GM12878 (cell line): ENCODE measurements at regions not wholly inside any gene's neighbourhood (a gene's known extent, or its start where the extent isn't known, plus 50 kb on each side); places are given as distances from the start of the nearest gene placed in this dataset.

Source experiments
- BACH1 ChIP-seq: fragments of 450-650 bp; IDR thresholded peaks from 2 replicates; pipeline ENCODE4 v1.6.1; 2017; ENCODE audit warnings: mild to moderate bottlenecking, borderline replicate concordance
- CHD4 ChIP-seq: fragments of 200-600 bp; sonication (generic); IDR thresholded peaks from 2 replicates; pipeline ENCODE4 v1.6.1; 2016; ENCODE audit warnings: mild to moderate bottlenecking
- CTCF ChIP-seq, 3 experiments: IDR thresholded peaks in 2 of 3; conservative IDR thresholded peaks in 1 of 3; 2 replicates each; pipeline ENCODE4 v1.5.1; 2011; ENCODE audit warnings: low read depth in 3 of 3, low read length in 3 of 3, mild to moderate bottlenecking in 3 of 3, control low read depth in 2 of 3, moderate library complexity in 2 of 3, inconsistent platforms in 1 of 3, mixed read lengths in 1 of 3; ENCODE audit not compliant: control insufficient read depth in 2 of 3, insufficient read depth in 1 of 3; ENCODE audit errors: extremely low read depth in 1 of 3
- ELK1 ChIP-seq: IDR thresholded peaks from 2 replicates; pipeline ENCODE4 v1.6.1; 2012; ENCODE audit warnings: low read depth, low read length, improper control_type of control experiment
- ETV6 ChIP-seq, 2 experiments: fragments of 450-650 bp in 1 of 2; IDR thresholded peaks in 1 of 2; conservative IDR thresholded peaks in 1 of 2; 2 replicates each; pipeline ENCODE4 v1.6.1; 2014; ENCODE audit warnings: antibody characterized with exemption in 1 of 2, borderline replicate concordance in 1 of 2, low read depth in 1 of 2, mild to moderate bottlenecking in 1 of 2, moderate library complexity in 1 of 2
- HDAC6 ChIP-seq: fragments of 200-600 bp; sonication (generic); IDR thresholded peaks from one replicate; pipeline ENCODE4 v1.8.0; 2017; ENCODE audit warnings: antibody characterized with exemption; ENCODE audit not compliant: unreplicated experiment
- IKZF1 ChIP-seq: fragments of 450-650 bp; conservative IDR thresholded peaks from 2 replicates; pipeline ENCODE4 v1.6.1; 2017; ENCODE audit warnings: antibody characterized with exemption, mild to moderate bottlenecking
- POLR2A ChIP-seq: IDR thresholded peaks from 2 replicates; pipeline ENCODE4 v1.6.1; 2011; ENCODE audit warnings: low read depth, mild to moderate bottlenecking, low read length
- ZNF24 ChIP-seq: fragments of 450-650 bp; IDR thresholded peaks from 2 replicates; pipeline ENCODE4 v1.6.1; 2017; ENCODE audit warnings: antibody characterized with exemption, mild to moderate bottlenecking
- ZNF622 ChIP-seq: fragments of 450-650 bp; IDR thresholded peaks from 2 replicates; pipeline ENCODE4 v1.6.1; 2017; ENCODE audit warnings: mild to moderate bottlenecking, inconsistent platforms

- TF ChIP-seq CHD4 (no peak), HDAC6 (no peak), ELK1 (no peak), CTCF (IDR thresholded peaks at IDR 0.05 in 2 of 3, conservative IDR thresholded peaks at IDR 0.05 in 1 of 3; ENCODE audit: control insufficient read depth in 2 of 3, extremely low read depth in 1 of 3, insufficient read depth in 1 of 3, low read depth in 3 of 3, low read length in 3 of 3) (no peak), ZNF622 (no peak), BACH1 (no peak), ETV6 (conservative IDR thresholded peaks at IDR 0.05 in 1 of 2, IDR thresholded peaks at IDR 0.05 in 1 of 2; ENCODE audit: borderline replicate concordance in 1 of 2, low read depth in 1 of 2) (no peak), ZNF24 (no peak), IKZF1 (no peak), POLR2A (no peak)
Measured at GRCh38 chr1:47587891-47588582, 150.2 kb downstream of the FOXD2 start.
